ENCODE measurements at regions not wholly inside any gene's neighbourhood (a gene's known extent, or its start where the extent isn't known, plus 50 kb on each side); places are given as distances from the start of the nearest gene placed in this dataset.

DNA sequence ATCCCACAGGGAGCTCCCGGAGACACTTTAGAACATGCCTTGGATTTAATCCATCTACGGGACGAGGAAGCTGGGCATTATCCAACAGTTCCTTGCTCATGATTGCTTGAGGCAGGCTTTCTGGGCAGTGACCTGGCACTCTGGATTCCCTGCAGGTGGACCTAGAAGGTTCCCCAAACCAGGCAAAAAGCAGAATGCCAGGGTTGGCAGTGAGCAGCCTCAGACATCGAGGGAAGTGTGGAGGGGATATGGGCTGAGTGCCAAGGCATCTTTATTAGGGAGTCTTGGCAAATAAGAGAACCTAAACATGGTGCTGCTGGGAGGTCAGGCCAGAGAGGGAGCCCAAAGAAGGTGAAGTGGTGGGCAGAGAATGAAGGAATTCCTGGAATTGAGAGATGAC, 158.5 kb downstream of the CD83 start:
- TF ChIP-seq FOXP2 (optimal IDR thresholded peaks at IDR 0.05; ENCODE audit: borderline replicate concordance, extremely low read depth, extremely low read length, insufficient read depth) = no peak
- TF ChIP-seq, protein P1, sequence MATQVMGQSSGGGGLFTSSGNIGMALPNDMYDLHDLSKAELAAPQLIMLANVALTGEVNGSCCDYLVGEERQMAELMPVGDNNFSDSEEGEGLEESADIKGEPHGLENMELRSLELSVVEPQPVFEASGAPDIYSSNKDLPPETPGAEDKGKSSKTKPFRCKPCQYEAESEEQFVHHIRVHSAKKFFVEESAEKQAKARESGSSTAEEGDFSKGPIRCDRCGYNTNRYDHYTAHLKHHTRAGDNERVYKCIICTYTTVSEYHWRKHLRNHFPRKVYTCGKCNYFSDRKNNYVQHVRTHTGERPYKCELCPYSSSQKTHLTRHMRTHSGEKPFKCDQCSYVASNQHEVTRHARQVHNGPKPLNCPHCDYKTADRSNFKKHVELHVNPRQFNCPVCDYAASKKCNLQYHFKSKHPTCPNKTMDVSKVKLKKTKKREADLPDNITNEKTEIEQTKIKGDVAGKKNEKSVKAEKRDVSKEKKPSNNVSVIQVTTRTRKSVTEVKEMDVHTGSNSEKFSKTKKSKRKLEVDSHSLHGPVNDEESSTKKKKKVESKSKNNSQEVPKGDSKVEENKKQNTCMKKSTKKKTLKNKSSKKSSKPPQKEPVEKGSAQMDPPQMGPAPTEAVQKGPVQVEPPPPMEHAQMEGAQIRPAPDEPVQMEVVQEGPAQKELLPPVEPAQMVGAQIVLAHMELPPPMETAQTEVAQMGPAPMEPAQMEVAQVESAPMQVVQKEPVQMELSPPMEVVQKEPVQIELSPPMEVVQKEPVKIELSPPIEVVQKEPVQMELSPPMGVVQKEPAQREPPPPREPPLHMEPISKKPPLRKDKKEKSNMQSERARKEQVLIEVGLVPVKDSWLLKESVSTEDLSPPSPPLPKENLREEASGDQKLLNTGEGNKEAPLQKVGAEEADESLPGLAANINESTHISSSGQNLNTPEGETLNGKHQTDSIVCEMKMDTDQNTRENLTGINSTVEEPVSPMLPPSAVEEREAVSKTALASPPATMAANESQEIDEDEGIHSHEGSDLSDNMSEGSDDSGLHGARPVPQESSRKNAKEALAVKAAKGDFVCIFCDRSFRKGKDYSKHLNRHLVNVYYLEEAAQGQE (IDR thresholded peaks at IDR 0.05; ENCODE audit: insufficient read depth in 1 of 2, low read depth in 2 of 2, low read length in 2 of 2) = no peak
- TF ChIP-seq POLR2AphosphoS5 (IDR thresholded peaks at IDR 0.05; ENCODE audit: low read depth, low read length) = no peak
- no peak for TF ChIP-seq TAF1 (IDR thresholded peaks at IDR 0.05; ENCODE audit: borderline replicate concordance, insufficient read depth, low read length)
- no peak for TF ChIP-seq SIN3A (IDR thresholded peaks at IDR 0.05; ENCODE audit: borderline replicate concordance, insufficient read depth, low read length)

DNA sequence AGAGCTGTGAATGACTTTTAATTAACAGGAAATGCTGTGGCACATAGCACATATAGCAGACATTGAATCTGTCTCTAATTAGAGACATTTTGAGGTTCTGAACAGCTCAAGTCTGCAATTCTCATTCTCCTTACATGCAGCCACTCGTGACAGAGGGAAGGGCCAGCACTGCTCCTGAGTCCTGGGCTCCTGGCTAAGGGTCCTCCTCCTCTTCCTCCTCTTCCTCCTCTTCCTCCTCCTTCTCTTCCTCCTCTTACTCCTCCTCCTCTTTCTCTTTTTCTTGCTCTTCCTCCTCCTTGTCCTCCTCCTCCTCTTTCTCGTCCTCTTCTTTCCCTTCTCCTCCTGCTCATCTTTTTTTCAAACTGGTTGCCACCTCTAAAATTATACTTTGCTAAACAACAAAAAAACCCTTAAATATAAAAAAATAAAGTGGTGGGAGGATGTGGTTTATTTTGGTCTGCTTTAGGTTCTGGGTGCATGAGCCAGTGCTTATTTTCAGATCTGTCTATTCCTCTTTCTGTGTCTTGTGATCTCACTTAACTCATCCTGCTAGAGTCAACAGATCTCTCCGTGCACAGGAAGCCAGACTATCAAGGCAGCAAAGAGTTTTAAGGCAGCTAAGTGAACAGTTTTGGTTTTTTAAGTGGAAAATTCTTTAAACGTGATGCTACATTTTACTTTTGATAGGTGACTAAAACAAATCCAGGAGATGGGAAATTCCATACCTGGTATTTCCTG, 159.3 kb downstream of the CD83 start:
- TF ChIP-seq TAF1 (IDR thresholded peaks at IDR 0.05; ENCODE audit: borderline replicate concordance, insufficient read depth, low read length) = no peak
- TF ChIP-seq POLR2AphosphoS5 (IDR thresholded peaks at IDR 0.05; ENCODE audit: low read depth, low read length) = no peak
- TF ChIP-seq, protein P1 (IDR thresholded peaks at IDR 0.05; ENCODE audit: insufficient read depth in 1 of 2, low read depth in 2 of 2, low read length in 2 of 2) = no peak
- no peak for TF ChIP-seq FOXP2 (optimal IDR thresholded peaks at IDR 0.05; ENCODE audit: borderline replicate concordance, extremely low read depth, extremely low read length, insufficient read depth)
- no peak for TF ChIP-seq SIN3A (IDR thresholded peaks at IDR 0.05; ENCODE audit: borderline replicate concordance, insufficient read depth, low read length)

- TF ChIP-seq SIN3A (IDR thresholded peaks at IDR 0.05; ENCODE audit: borderline replicate concordance, insufficient read depth, low read length) (no peak), TAF1 (IDR thresholded peaks at IDR 0.05; ENCODE audit: borderline replicate concordance, insufficient read depth, low read length) (no peak), FOXP2 (optimal IDR thresholded peaks at IDR 0.05; ENCODE audit: borderline replicate concordance, extremely low read depth, extremely low read length, insufficient read depth) (no peak), POLR2AphosphoS5 (IDR thresholded peaks at IDR 0.05; ENCODE audit: low read depth, low read length) (no peak)
- TF ChIP-seq, protein P1 (IDR thresholded peaks at IDR 0.05; ENCODE audit: insufficient read depth in 1 of 2, low read depth in 2 of 2, low read length in 2 of 2) = no peak
Observed at GRCh38 chr6:14277405-14277930, 159.9 kb downstream of the CD83 start.

DNA sequence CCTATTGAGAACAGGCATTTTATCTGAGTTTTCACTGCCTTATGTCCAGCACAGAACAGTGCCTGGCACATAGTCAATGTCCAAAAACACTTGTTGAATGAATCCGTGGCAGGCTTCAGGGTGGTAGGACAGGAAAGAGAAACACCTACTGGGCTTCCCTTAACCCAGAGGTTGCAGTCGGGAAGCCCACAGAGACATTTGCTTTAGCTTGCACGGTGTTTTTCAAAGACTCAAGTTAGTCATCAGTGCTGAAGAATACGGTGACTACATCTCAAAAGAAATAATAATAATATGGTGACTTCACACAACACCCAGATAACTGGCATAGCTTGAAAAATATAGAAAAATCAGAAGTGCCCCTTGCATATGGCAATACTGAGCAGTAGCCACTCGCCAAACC, 160.4 kb downstream of the CD83 start:
- TF ChIP-seq POLR2AphosphoS5 (IDR thresholded peaks at IDR 0.05; ENCODE audit: low read depth, low read length) = no peak
- no peak for TF ChIP-seq TAF1 (IDR thresholded peaks at IDR 0.05; ENCODE audit: borderline replicate concordance, insufficient read depth, low read length)
- no peak for TF ChIP-seq SIN3A (IDR thresholded peaks at IDR 0.05; ENCODE audit: borderline replicate concordance, insufficient read depth, low read length)
- TF ChIP-seq, protein P1 (IDR thresholded peaks at IDR 0.05; ENCODE audit: insufficient read depth in 1 of 2, low read depth in 2 of 2, low read length in 2 of 2) = no peak
